Lower leg skin (tissue), 3 donors: ENCODE measurements at regions not wholly inside any gene's neighbourhood (a gene's known extent, or its start where the extent isn't known, plus 50 kb on each side); places are given as distances from the start of the nearest gene placed in this dataset.

Experiments used
- CTCF ChIP-seq, 3 donors: fragments of 450-650 bp; IDR thresholded peaks; one replicate each; pipeline ENCODE4 v1.5.1; 2016; ENCODE audit warnings: antibody characterized with exemption in 3 of 3, mild to moderate bottlenecking in 3 of 3, moderate library complexity in 2 of 3
- POLR2A ChIP-seq, 2 donors: fragments of 450-650 bp; IDR thresholded peaks; one replicate each; pipeline ENCODE4 v1.6.1; 2016 to 2017; ENCODE audit warnings: antibody characterized with exemption in 2 of 2, mild to moderate bottlenecking in 1 of 2, moderate library complexity in 1 of 2

DNA sequence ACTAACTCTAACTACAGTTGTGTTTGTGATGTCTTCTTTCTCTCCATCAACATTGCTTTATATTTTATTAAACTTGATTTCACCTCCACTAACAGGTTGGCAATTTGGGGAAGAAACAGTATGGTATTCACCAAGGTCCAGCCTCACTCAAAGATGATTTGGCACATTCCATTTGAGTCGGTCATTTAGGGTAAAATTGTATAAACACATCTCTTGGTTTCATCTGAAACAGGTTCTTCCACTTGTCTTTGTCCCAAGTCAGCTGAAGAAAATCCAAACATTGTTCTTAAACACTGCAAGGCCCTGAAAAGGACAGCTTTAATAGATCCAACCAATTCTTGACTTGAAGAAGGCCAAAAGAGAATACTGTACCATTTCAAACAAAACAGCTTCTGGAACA lies 104.9 kb upstream of the NT5E start:
- TF ChIP-seq CTCF (IDR thresholded peaks at IDR 0.05), result no peak
- TF ChIP-seq POLR2A (IDR thresholded peaks at IDR 0.05), result no peak
